Esophagus muscularis mucosa (tissue), 3 donors: ENCODE measurements at regions not wholly inside any gene's neighbourhood (a gene's known extent, or its start where the extent isn't known, plus 50 kb on each side); places are given as distances from the start of the nearest gene placed in this dataset.

Source experiments
- CTCF ChIP-seq, 3 experiments: fragments of 200-600 bp in 2 of 3; fragments of 450-650 bp in 1 of 3; sonication (generic) in 2 of 3; IDR thresholded peaks; one replicate each; pipeline ENCODE4 v1.5.1; 2017 to 2019; ENCODE audit warnings: antibody characterized with exemption in 3 of 3, mild to moderate bottlenecking in 2 of 3, moderate library complexity in 1 of 3
- POLR2A ChIP-seq: fragments of 450-650 bp; IDR thresholded peaks from one replicate; pipeline ENCODE4 v1.6.1; 2017; ENCODE audit warnings: antibody characterized with exemption, moderate library complexity, mild to moderate bottlenecking, low read depth

- TF ChIP-seq CTCF (IDR thresholded peaks at IDR 0.05) (no peak), POLR2A (no peak)
These were observed 94.4 kb upstream of the ADCY1 start for GRCh38 chr7:45479781-45480180.
